SHP77 treated with DMSO at 0.1 percent for 48 hours (cell line): ENCODE measurements at regions not wholly inside any gene's neighbourhood (a gene's known extent, or its start where the extent isn't known, plus 50 kb on each side); places are given as distances from the start of the nearest gene placed in this dataset.

Experiments
- DNase-seq: peaks from one replicate; lab custom pipeline; 2025; lab: John Stamatoyannopoulos, UW

- DNase-seq = no peak
These were observed 490.4 kb downstream of the BMP2 start for GRCh38 chr20:7257692-7258466.

DNA sequence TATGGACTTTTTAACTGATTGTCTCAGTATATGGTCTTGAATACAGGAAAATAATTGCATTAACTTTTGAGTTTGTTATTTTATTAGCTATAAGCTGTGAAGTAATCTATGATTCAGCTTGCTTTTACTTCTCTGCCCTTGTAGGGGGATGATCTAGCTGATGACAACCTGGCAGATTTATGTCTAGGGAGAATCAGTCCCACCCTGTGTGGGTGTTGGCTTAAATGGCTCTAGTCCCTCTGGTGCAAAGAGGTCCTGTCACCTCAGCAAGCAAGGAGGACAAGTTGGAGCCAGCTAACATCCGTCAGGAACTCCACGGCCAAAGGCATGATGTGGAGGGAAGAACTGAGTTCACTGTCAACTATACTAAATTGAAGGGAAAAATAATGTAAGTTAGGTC lies 495.3 kb downstream of the BMP2 start:
- DNase-seq = no peak

GRCh38 chr20:7264137-7264536 lies 496.7 kb downstream of the BMP2 start:
- no peak for DNase-seq

- no peak for DNase-seq
These were observed 502.0 kb downstream of the BMP2 start for GRCh38 chr20:7269452-7269851.

DNA sequence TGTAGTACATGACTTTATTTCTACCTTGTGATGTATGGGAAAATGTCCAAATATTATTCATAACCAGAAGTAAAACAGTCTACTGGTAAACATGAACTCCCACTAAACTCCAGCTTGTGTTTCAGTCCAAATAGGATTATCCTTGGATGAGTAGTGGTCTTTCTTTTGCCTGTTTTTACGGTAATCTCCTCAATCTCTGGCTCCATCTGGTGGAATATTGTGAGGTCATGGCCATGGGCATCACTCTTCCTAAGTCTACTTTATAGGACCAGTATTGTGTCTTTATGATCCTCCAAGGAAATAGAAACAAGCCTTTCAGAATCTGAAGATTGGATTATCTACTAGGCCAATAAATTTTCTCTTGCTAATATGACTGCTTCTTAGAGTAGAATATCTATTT lies 505.0 kb downstream of the BMP2 start:
- peak; percentile 36 for DNase-seq

- no peak for DNase-seq
These were observed 507.4 kb downstream of the BMP2 start for GRCh38 chr20:7274870-7275269.

DNA sequence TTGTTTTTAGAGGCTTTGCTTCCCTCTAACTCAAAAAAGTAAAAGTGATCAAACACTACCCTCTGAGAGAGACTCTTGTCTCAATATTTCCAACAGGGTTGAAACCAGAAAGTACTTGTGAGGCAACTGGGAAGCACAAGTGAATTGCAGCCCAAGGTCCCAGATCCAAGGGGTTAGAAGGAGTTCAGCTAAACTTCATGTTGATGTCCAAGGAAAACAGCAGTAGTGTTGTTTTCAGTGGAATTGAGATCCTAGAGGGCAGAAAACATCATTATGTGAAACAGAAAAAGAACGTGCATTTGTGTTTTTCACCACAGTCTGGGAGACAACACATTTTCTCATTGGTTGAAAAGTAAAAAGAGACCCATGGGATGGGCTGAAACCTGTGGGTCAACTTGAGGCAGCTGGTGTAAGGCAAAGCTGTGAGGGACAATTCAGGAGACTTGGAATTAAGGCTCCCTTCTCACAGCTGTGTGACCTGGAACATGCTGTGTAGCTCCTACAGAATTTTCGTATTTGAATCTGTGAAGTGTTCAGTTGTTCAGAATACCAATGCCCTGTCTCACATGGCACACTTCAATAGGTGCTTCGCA lies 508.3 kb downstream of the BMP2 start:
- DNase-seq = no peak

GRCh38 chr20:7285918-7286556 lies 518.6 kb downstream of the BMP2 start:
- DNase-seq = peak; percentile 98

DNA sequence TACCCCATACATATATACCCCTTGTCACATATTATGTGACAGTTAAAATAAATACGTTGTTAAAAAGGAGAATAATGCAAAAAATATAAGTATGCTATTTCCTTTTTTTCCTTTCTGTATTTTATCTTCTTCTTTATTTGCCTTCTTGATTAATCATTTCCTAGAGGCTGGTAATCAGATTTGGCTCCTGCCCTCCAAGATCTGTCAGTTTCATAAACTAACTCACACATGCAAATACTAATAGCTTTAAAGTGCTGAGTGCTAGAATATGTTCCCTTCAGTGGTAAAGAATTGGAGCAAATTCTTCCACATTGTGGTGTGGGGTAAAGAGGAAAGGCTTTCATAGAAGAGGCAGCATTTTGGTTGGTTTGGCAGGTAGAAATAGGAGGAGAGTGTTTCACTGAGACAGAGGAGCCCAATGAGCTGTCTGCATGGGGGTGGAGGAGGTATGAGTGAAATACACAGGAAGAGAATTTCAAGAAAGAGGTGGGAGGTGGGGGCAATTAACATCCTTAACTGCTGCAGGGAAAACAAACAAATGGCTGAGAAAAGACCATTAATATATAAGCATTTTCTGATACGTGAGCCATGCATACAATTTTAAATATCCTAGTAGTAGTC lies 523.9 kb downstream of the BMP2 start:
- no peak for DNase-seq

GRCh38 chr20:7291946-7292345 lies 524.5 kb downstream of the BMP2 start:
- DNase-seq = no peak

DNA sequence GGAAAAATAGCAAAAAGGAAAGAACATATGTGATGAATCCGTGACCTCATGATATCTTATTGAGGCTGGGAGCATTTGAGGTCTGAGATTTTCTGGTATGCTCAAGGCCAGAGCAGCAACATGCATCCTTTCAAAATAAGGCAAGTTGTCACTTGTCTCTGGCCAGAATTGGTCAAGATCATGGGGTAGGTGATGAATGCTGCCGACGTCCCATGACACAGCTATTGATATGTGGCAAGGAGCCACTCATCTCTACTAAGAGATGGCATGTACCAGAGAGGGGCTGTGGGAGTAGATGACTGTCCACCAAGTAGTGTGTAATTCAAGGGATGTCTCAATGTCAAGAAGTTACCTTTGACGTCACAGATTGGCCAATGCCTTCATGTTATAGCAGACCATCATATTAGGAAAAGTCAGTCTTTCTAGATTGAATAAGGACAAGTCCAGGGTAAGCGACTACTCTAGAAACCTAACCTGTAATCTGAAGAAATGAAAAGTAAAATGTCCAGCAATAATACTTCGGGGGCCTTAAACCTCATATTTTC lies 527.4 kb downstream of the BMP2 start:
- no peak for DNase-seq

DNA sequence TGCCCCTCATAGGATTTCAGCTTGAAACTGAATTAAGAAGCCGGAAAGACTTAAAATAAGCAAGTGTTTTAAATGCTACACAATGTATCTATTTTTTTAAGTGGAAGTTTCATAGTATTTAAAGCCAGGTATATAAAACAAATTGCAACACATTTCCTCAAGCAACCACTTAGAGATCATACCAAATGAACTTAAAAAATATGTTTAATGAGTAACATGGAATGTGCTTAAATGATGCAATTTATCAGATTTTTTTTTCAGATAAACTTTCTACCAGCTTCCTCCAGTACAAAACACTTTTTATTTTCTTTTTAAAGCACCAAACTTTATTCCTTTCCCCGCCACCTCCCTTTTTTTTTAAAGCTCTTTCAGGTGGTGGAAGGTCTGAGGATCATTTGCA lies 534.3 kb downstream of the BMP2 start:
- no peak for DNase-seq

- DNase-seq = no peak
These were observed 534.8 kb downstream of the BMP2 start for GRCh38 chr20:7302250-7302649.

GRCh38 chr20:7305976-7306375 lies 538.5 kb downstream of the BMP2 start:
- no peak for DNase-seq

- no peak for DNase-seq
These were observed 540.7 kb downstream of the BMP2 start for GRCh38 chr20:7308163-7308562.

- no peak for DNase-seq
These were observed 545.6 kb downstream of the BMP2 start for GRCh38 chr20:7313047-7313446.

DNA sequence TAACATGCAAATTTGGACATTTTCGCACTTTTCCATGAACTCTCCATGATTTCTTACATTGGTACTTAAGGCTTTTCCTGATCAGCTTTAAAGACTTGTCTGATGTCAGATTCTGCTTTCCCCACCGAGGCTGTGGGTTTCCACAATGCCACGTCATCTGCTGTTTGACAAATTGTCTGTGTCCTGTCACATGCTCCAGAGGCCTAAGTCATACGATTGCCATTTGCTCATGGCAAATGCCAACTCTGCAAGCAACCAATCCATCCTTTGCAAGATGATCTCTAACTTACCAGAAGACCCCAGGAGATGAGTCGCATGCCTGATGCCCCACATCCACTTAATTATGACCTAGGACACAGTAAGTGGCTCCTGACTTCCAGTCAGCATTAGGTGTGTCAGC lies 556.5 kb downstream of the BMP2 start:
- DNase-seq = no peak

DNA sequence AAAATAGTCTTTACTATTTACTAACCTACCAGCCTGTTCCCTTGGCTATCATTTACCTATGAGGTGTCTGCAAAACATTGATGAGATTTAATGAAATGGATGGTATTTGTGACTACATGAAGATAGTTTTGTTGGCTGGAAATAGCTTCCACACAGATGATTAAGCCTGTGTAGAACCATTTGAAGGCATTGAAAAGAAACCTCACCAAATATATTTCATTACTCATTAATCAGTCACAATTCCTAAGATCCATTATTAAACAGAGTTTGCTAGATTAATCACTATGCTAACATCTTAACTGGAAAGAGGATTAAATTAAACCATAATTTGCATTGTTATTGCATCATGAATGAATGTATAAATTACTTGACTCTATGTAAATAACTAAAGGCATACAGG lies 560.3 kb downstream of the BMP2 start:
- DNase-seq = no peak

- DNase-seq = no peak
These were observed 563.4 kb downstream of the BMP2 start for GRCh38 chr20:7330850-7331249.

DNA sequence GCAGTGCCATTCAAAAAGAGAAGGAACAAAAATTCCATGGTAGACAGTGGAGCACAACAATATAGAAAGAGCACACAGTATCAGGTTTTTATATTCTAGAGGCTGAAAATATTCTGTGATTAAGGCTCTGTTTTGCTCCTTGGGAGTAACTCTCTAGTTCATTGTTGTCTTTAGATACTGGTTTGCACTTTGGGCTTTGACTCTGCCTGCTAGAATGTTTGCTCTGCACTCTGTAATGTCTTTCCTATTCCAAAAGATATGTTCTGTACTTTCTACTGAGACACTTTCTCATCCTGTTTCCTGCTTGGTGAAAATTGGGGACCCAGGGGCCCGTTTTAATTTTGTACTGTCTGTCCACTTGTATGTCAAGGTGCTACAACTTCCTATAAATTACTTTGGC lies 564.7 kb downstream of the BMP2 start:
- no peak for DNase-seq

DNA sequence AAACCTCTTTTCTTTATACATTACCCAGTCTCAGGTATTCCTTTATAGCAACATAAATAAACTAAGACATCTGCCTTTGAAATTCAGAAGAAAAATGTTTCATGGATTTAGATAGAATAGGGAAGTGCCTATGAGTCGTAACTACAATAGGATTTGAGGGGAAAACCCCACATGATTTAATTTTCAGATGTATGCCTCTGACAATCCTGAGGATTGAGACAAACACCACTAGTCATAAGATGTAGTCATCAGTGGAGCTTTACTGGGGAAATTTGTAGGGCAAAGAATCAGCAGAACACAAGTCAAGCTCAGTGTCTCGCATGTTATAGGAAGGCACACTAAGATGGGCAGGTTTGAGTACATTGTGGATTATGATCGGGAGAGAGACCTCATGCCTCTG lies 566.4 kb downstream of the BMP2 start:
- no peak for DNase-seq

- DNase-seq = no peak
These were observed 578.5 kb downstream of the BMP2 start for GRCh38 chr20:7346026-7346425.

GRCh38 chr20:7346562-7346961 lies 579.1 kb downstream of the BMP2 start:
- no peak for DNase-seq
